ENCODE measurements at regions not wholly inside any gene's neighbourhood (a gene's known extent, or its start where the extent isn't known, plus 50 kb on each side); places are given as distances from the start of the nearest gene placed in this dataset.

- DNase-seq (ENCODE audit: low read depth), result no peak
- in situ Hi-C loops (cut with HindIII; ENCODE audit: low sequenced_read_pairs), result no loop called here
- no peak overlapping the region for H3K4me3 ChIP-seq (ENCODE audit: low read depth, low read length)
- no peak for TF ChIP-seq CTCF (IDR thresholded peaks at IDR 0.05; ENCODE audit: low read depth, low read length, missing control alignments)
Observed at GRCh38 chr2:160737247-160737646, 243.6 kb upstream of the RBMS1 start.

DNA sequence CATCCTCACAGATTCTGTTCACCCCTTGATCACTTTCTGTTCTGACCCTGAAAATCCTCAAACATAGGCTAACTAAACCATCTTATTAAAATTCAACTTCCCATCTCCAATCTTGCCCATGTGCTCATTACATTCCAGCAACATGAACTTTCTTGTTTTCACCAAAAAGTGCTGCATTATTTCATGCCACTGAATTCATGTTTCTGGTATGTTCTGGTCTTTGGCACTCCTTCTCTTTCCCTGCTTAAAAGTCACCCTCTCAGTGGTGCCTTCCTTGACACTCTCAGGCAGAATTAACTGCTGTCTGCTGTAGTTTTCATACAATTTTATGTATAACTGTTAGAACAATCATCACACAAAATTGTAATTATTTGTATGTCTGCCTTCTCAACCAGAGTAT lies 247.7 kb upstream of the RBMS1 start:
- in situ Hi-C loops (cut with HindIII; ENCODE audit: low sequenced_read_pairs), result no loop called here
- DNase-seq (ENCODE audit: low read depth), result no peak
- H3K4me3 ChIP-seq (ENCODE audit: low read depth, low read length), result no peak overlapping the region
- TF ChIP-seq CTCF (IDR thresholded peaks at IDR 0.05; ENCODE audit: low read depth, low read length, missing control alignments), result no peak

DNA sequence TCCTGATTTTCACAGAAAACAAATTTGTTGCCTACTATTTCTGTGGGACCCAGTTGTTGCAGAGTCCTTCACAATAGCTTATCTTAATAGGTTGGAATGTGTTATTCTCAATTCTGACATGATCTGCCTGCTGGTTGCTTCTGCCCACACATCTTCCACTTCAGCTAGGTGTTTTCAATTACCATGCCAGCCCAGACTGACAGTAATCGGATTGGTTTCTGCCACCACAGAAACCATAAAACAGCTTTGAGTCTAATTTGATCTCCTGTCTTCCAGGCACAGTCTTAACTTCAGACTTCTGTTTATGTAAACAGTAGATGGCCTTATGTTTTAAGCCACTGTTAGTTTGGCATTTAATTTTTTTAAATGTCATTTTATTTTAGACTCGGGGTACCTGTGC lies 248.2 kb upstream of the RBMS1 start:
- no peak overlapping the region for H3K4me3 ChIP-seq (ENCODE audit: low read depth, low read length)
- TF ChIP-seq CTCF (IDR thresholded peaks at IDR 0.05; ENCODE audit: low read depth, low read length, missing control alignments), result no peak
- in situ Hi-C loops (cut with HindIII; ENCODE audit: low sequenced_read_pairs), result no loop called here
- no peak for DNase-seq (ENCODE audit: low read depth)

- in situ Hi-C loops (cut with HindIII; ENCODE audit: low sequenced_read_pairs), result no loop called here
- H3K4me3 ChIP-seq (ENCODE audit: low read depth, low read length), result no peak overlapping the region
- no peak for DNase-seq (ENCODE audit: low read depth)
- no peak for TF ChIP-seq CTCF (IDR thresholded peaks at IDR 0.05; ENCODE audit: low read depth, low read length, missing control alignments)
Observed at GRCh38 chr2:160742667-160743066, 249.1 kb upstream of the RBMS1 start.

GRCh38 chr2:160747501-160748170 lies 254.0 kb upstream of the RBMS1 start:
- H3K4me3 ChIP-seq (ENCODE audit: low read depth, low read length), result no peak overlapping the region
- DNase-seq (ENCODE audit: low read depth), result no peak
- TF ChIP-seq CTCF (IDR thresholded peaks at IDR 0.05; ENCODE audit: low read depth, low read length, missing control alignments), result no peak
- in situ Hi-C loops (cut with HindIII; ENCODE audit: low sequenced_read_pairs), result no loop called here

GRCh38 chr2:160751021-160751420 lies 257.4 kb upstream of the RBMS1 start:
- in situ Hi-C loops (cut with HindIII; ENCODE audit: low sequenced_read_pairs), result no loop called here
- no peak overlapping the region for H3K4me3 ChIP-seq (ENCODE audit: low read depth, low read length)
- no peak for DNase-seq (ENCODE audit: low read depth)
- TF ChIP-seq CTCF (IDR thresholded peaks at IDR 0.05; ENCODE audit: low read depth, low read length, missing control alignments), result no peak

Data from astrocyte of the cerebellum (primary cell).